GM21447 (cell line): ENCODE measurements at regions not wholly inside any gene's neighbourhood (a gene's known extent, or its start where the extent isn't known, plus 50 kb on each side); places are given as distances from the start of the nearest gene placed in this dataset.

Source experiments
- ATAC-seq: cut with Tn5 transposase; IDR thresholded peaks from one replicate; pipeline ENCODE4 v1.9.1; 2021; ENCODE audit not compliant: unreplicated experiment

DNA sequence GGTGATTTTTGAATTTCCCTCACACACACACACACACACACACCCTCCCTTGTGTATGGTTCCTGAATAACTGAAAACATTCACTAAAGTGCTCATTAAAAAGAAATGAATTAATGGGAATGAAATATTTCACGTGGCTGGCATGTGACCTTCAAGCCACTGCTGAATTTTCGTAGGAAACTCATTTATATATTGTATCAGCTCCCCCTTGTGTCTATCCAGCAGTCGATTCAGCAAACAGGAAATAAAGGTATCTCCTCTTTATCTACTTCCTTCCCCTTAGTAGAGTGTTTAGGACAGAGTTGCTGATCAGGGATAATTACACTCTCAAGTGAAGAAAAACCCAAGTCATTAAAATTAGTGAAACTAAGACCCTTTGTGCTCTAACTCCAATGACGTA is 912.6 kb upstream of the LCORL start:
- ATAC-seq = no peak

DNA sequence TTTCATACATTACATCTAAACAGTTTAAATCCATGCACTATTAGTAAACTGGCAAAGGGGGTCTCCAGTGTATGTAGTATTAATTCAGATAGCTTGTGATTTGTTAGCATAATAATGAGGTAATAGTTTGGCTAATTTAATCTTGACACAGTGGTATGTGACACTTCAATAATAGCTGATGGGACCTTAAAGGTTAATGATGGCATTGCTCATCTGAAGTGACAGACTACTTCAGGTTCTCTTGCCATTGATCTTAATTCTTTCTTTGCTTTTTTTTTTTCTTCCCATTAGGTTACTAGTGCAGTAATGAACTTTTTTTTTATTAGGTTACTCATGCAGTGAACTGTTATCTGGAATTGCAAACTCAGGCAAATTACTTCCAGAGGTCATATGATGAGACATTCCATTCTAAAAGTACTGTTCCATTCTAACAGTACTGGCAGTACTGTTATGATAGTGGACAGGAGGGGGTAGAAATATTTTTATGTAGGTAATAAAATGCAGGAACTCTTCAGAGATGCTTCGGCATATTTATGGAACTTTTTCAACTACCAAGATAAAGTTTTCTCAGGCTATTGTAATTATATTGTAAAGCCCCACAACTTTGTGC is 911.3 kb upstream of the LCORL start:
- no peak for ATAC-seq

DNA sequence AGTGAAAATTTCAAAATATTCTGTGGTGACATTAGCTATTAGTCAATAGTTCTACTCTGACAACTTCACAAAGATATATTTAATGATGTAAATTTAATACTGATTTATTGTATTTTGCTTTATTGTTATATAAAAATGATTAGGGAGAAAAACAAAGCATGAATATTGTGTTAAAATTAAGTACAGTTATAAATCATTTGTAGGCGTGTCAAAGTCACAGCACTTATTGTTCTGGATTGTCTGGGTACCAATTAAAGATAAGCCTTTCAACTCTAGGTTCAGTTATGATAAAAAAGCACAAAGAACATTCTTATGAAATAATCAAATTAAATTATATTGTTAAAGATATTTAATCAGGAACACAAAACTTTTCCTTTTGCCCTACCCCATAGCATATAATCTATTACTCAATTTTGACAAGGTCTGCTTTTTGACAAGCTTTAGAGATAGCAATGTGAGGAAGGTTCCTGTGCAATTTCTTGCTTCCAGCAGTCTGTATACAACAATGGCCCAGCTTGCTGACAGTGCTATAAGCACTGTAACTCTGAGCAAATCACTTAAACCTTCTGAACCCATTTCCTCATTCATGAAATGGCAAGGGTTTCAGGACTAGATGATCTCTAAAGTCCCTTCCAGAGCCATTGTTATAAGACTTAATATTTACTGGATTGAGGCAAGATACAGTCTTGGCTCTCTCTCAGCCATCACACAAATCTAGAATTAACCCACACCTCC is 910.3 kb upstream of the LCORL start:
- no peak for ATAC-seq

DNA sequence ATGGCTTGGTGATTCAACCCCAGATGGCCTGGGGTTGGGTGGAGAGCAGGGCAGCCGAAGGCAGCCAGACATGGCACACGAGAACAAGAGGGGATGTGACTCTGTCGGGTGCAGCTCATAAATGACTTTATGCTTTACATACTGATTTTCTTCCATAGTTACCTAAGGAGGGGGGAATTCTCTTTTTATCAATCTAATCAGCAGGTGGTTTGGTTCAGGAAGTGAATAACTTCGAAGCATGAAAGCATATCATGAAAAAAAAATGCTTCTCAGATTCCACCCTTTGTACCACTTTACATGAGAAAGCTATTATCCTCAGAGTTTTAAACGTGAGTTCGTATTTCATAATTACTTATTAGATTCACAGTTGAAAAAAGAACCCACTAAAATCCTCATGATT is 908.9 kb upstream of the LCORL start:
- no peak for ATAC-seq

DNA sequence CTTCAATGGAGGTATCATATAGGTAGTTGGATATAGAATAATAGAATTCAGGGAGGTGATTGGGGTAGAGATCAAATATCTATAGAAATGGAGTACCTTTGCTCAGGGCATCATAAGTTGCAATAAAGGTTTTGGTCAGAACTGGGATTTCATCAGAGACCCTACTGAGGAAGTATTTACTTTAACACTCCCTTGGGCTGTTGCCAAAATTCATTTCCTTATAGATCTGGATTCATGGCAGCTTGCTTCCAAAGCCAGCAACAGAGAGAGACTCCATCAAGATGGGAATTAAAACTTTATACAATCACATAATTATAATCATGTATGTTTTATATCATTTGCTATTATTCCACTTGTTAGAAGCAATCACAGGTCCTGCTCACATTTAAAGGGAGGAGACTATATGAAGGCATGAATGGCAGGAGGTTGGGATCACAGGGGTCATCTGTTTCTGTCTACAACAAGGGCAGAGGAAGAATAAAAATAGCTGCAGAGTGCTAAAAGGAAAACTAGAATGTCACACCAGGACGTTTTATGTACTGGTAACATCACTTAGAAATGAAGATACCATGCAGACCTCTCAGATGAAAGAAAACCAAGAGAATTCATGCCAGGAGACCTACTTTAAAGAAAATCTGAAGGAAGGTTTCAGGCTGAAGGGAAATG is 902.1 kb upstream of the LCORL start:
- ATAC-seq = no peak

DNA sequence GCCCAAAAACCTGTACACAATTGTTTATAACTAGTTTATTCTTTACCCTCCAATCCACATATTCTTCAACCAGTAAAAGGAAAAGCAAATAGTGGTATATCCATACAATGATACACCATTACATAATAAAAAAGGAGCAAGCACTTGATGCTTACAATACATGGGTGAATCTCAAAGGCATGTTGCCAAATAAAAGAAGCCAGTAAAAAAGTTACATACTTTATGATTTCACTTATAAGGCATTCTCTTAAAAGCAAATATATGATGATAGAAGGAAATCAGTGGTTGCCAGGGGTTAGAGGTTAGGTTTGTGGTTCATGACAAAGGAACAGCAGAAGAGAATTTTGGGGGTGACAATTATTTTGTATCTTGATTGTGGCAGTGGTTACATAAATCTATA is 896.1 kb upstream of the LCORL start:
- no peak for ATAC-seq

DNA sequence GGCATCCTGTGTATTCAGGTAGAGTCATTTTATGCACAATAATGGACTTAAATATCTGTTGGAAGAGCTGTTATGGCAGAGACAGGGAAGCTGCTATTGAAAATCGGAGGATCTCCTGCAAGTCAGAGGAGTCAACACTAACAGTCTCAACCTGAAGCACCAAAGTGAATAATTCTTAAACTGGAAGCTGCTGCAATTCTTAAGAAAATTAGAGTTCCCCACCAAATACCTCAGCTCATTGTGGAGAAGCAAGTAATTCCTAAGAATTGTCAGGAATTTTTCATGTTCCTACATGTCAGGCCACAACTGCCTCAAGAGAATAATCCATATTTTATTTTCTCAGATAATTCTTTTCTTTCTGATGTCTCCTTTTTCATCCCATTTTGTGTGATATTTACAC is 892.6 kb upstream of the LCORL start:
- no peak for ATAC-seq

DNA sequence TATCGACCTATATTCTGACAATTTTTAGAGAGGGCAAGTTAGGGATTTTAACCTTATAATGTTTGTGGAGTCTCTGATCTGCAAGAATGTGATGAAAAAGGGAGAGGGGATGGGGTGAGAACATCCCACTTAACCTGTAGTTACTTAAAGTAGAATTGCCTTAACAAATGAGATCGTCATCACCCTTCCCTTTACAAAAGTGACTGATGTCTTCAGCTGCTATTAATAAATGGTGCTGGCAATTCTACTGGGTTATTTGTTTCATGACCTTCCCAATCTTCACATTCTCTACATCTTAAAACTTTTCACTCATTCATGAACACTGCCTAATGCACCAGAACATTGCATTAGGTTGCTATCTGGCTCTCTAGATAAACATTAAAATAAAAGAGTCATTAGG is 873.4 kb upstream of the LCORL start:
- no peak for ATAC-seq

DNA sequence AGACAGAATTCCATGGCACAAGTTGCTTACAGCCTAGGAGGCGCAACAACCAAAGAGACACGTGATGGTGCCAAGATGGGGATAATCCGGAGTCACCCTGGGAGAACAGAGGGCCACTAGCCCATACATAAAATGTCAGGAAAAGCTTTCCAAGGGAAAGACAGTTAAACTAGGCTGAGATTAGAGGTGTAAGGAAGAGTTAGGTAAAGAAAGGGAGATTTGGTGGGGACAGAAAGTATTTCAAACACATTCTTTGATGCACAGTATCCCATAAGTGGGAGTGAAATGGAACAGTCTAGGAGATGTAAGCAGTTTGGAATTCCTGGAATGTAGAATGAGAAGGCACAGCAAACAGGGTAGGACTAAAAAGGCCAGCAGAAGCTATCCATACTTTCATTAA is 860.9 kb upstream of the LCORL start:
- no peak for ATAC-seq

DNA sequence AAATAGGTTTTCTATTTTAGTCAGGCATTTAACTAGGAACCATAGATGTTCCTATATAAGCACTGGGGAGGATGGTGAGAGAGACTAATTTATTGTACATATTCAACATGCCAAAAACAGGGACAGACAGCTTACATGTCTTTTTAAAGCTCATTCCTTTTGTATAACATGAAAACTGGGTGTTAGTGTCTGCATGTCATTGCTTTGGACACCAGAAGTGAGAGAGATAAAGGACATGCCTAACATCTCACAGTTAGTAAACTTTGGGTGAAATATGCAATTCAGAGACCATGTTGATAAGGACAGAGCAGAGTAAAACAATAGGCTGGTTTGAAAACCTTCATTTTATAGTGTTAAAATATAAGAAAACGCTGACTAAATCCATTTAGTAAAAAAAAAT is 860.0 kb upstream of the LCORL start:
- no peak for ATAC-seq

DNA sequence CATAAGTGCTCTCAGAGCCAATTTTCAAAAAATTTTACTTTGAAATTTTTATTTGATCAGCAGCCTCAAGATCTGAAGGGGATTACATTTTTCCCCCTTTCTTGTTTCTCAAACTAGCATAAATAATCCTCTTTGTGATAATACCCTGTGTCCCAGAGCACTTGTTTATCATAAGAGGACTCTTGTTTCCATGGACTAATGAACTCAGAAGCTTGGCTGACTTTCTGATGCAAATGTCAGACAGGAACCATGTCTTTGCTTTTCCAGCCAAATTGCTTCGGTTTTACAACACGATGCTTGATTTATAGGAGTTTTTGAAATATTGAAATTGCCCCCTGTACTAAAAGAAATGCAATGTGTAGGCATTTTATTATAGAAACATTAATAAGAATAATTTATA is 859.3 kb upstream of the LCORL start:
- no peak for ATAC-seq

DNA sequence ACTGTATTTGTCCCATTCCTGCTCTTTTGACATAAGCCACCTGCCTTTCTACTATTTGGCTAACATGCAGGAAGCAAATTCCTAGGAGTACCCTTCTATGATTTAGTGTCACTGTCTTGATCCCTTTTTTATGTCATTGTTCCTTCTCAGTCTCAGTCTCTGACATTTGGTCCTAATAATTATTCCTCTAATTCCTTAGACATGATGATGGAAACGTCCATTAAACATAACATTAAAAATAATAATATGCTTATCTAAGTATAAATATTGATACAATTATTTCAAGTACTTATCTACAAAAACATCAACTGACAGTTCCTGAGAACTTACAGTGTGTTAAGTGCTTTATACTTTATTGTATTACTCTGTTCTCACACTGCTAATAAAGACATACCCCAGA is 857.0 kb upstream of the LCORL start:
- ATAC-seq = no peak

DNA sequence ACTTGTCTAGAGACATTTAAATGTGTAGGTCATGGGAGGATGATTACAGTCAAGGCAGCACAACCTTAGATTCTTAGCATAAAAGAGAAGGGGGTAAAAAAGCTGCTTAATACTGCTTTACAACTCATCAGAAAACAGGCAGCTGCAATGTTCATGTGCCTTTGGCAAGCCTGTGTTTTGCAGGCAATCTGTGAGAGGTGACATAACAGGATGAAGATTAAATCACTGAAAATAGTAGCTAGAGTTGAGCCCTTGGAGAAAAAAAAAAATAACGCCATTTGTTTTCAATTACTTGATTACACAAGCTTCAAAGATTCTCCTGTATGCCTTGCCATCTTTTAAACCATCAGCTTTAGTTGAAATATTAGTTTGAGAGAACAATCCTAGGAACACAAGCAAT is 847.6 kb upstream of the LCORL start:
- no peak for ATAC-seq

DNA sequence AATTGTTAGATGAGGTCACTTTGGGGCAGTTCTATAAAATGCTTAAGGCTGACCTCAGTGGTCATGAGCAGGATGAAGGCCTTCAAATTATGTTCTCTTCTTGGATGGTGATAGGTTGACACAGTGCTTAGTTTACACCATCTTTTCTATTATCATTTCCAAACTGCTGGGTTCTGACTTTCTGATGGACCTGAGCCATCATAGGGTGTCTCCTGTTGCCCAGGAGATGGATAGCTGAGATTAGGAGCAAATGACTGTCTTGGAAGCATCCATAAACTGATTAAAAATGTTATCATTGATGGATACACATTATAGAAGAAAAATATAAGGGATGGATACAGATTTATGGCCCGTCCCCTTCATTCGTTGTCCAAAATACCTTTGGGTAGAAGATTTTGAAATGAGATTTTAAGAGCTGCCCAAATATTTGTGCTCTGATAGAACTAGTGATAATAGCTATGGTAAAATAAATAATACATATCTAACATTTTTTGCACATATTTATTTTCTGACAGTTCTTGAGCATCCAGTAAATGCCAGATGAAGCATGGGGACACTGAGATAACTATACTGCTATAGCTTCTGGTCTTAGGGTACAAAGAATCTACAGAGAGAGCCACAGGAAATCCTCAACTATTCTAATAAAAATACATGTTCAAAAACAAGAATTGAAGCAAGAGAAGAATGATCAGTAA is 839.4 kb upstream of the LCORL start:
- no peak for ATAC-seq

DNA sequence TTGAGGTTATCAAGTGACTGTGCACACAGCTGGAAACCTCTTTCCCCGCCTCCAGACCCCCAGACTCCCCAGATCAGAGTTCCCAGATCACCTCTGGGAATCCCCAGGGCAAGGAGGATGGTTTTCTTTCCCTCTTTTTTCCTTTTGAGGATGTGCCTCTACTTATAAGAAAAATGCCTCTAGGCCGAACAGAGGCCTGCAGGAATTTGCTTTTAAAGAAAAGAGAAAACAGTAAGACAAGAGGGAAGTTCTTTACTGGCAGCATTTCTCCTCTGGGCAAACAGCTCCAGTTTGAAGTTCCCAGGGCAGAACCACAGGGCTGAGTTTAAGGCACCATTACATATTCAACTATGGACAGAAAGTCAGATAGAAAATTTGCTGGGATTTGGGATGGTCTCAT is 837.9 kb upstream of the LCORL start:
- ATAC-seq = no peak

DNA sequence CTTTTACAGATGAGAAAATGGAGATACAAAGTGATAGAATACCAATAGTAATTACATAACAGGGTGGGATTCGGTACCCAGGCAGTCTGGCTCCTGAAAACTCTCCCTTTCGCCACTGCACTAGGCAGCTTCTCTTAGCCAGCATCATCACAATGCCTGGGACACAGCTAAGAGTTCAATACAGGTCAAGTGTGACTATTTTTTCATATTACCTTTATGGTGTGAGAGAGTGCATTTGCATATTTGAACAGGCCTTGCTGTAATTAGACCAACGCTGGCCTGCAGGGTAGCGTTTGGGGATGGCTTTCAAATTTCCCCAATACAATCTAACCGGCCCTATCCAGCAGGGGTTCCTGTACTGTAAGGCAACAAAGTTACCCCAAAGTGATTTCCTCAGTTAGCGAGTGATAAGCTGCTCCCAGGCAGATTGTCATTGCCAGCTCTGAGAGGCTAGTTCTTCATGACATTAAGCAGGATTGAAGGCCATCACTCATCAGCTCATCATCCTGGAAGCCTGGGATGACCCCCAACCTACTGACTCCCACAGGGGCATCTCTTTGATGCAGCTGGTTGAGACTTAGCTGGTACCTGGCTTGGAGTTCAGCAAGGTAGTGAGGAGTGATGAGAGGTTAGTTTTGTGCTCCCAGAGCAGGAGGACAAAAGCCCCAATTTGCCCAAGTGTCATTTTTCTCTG is 836.8 kb upstream of the LCORL start:
- no peak for ATAC-seq

DNA sequence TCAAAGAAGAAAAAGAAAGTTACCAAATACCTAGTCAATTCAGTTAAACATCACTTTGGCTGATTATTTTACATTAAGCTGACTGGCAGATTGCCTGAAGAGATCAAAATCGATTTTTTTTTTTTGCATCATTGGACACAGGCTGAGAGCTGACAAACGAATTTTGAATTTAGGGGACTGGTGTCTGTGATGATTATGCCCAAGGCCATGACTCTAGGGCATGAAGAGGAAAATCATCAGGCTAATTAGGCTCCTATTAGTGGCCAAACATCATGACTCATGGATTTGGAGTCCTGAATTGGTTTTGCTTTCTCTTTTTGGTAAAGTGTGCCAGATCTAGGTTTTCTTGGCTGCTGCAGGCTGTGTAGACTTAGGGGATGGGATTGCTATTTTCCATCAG is 829.3 kb upstream of the LCORL start:
- ATAC-seq = no peak

DNA sequence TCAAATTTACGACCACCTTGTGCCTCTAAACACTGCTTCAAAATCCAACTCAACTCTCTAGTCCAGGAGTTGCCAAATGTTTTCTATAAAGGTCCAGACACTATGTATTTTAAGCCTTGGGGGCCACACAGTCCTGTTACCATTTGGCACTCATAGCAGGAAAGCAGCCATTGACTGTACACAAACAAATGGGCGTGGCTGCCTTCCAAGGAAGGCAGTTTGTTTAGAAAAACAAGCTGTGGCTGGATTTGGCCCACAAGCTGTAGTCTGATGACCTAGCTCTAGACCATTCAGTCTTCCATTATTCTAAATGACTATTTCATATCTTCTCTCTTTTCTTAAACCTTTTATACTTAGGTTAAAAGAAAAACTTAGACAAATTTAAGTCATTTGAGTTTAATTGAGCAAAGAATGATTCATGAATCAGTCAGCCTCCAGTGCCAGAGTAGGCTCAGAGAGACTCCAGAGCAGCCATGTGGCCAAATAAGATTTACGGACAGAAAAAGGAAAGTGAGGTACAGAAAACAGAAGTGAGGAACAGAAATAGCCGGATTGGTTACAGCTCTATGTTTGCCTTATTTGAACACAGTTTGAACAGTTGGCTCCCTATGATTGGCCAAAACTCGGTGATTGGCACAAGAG is 825.8 kb upstream of the LCORL start:
- no peak for ATAC-seq

DNA sequence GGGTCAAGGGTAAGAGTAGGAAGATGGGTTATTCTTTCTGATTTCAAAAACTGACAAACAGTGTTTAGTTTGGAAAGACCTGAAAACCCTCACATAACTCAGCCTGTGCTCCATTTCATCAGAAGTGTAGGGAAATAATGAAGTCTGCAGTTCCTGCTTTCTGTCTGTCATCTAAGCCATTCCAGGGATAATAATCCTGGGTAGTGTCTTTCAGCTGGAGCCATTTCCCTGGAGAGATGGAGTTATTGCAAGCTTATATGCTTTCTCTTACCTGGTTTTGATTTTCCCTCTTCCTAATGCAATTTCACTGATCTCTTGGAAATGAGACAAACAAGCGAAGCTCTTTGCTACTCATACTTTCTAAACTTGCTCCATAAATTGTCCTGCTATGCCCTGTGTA is 824.8 kb upstream of the LCORL start:
- no peak for ATAC-seq

DNA sequence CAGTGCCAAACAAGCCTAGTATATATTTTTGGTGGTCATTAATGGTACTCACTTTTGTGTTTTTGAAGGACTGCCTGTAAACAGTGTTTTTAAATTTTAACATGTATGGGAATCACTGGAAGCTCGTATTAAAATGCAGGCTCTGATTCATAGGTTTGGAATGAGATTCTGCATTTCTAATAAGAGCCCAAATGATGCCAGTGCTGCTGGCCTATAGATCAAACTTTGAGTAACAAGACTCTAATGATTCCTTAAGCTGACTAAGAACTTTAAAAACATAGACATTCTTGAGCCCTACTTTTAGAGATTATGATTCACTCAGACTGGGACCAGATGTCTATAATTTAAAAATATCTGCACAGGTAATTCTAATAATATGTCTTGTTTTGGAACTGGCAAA is 823.2 kb upstream of the LCORL start:
- no peak for ATAC-seq

DNA sequence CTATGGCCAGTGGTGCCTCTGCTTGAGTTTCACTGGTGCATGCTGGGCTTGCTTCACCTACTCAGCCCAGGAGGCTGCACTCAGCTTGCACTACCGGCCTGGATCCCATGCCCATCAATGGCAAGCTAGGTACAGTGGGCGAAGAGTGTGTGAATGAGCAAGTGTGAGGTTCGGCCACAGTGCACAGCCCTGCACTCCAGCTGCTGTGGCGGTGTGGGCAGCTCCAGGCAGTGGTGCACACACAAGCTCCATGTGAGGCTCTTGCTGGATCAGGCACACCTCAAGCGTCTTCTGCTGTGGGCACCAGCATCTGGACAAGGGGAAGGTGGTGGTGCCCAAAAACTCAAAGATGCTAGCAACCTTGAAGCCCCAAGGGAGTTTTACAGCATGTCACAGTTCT is 820.9 kb upstream of the LCORL start:
- no peak for ATAC-seq
